Heart right ventricle (tissue), 16 donors: ENCODE measurements at regions not wholly inside any gene's neighbourhood (a gene's known extent, or its start where the extent isn't known, plus 50 kb on each side); places are given as distances from the start of the nearest gene placed in this dataset.

Experiments
- ATAC-seq, 8 donors: fragments of 200-7000 bp; cut with Tn5 transposase; one replicate each; pipeline ENCODE4 v1.9.1; 2020; ENCODE audit warnings: mild to moderate bottlenecking in 8 of 8, moderate library complexity in 8 of 8, moderate number of reproducible peaks in 1 of 8
- DNase-seq, 2 donors: peaks; one replicate each; pipeline ENCODE4 v3.0.0-alpha.2; 2020
- H3K27ac ChIP-seq, 10 donors: fragments of 200-600 bp; sonication (generic) in 2 of 10; one replicate each; pipeline versions ENCODE4 v1.5.0 to v1.8.0; 2020 to 2022; ENCODE audit warnings: mild to moderate bottlenecking in 3 of 10
- H3K27me3 ChIP-seq, 7 donors: fragments of 200-600 bp; one replicate each; pipeline ENCODE4 v1.8.0; 2021 to 2022; ENCODE audit warnings: mild to moderate bottlenecking in 2 of 7
- H3K36me3 ChIP-seq, 9 donors: fragments of 200-600 bp; sonication (generic) in 1 of 9; one replicate each; pipeline versions ENCODE4 v1.5.0 to v1.8.0; 2020 to 2022; ENCODE audit warnings: mild to moderate bottlenecking in 2 of 9
- H3K4me1 ChIP-seq, 9 donors: fragments of 200-600 bp; sonication (generic) in 1 of 9; one replicate each; pipeline versions ENCODE4 v1.5.0 to v1.8.0; 2020 to 2022; ENCODE audit warnings: mild to moderate bottlenecking in 4 of 9
- H3K4me3 ChIP-seq, 10 donors: fragments of 200-600 bp; sonication (generic) in 2 of 10; one replicate each; pipeline versions ENCODE4 v1.5.0 to v1.8.0; 2020 to 2022; ENCODE audit warnings: mild to moderate bottlenecking in 7 of 10, moderate library complexity in 2 of 10
- H3K9me3 ChIP-seq, 11 donors: fragments of 200-600 bp in 10 of 11; sonication (generic) in 2 of 11; one replicate each; pipeline versions ENCODE4 v1.5.0 to v1.8.0; 2013 to 2022; ENCODE audit warnings: mild to moderate bottlenecking in 2 of 11, control low read depth in 1 of 11, moderate library complexity in 1 of 11
- CTCF ChIP-seq, 9 donors: fragments of 200-600 bp; sonication (generic) in 2 of 9; IDR thresholded peaks; one replicate each; pipeline versions ENCODE4 v1.5.0 to v1.8.0; 2021 to 2022; ENCODE audit warnings: antibody characterized with exemption in 9 of 9, mild to moderate bottlenecking in 5 of 9, moderate library complexity in 1 of 9
- WGBS, 2 donors: extraction: QIAGEN DNeasy Blood & Tissue Kit; methylation state at CpG; one replicate each; pipeline ENCODE4 v1.1.7; 2013; ENCODE audit warnings: inconsistent platforms in 1 of 2; 5-methylcytosine and 5-hydroxymethylcytosine counted together
- intact Hi-C, 10 donors: fragments of 100-400 bp; cut with DNase I; formaldehyde crosslinking; loops; one replicate each; pipeline versions ENCODE4 v1.11.1 to v1.14.2; 2022
- donor health status: Arrhythmogenic right ventricular cardiomyopathy.
- donor health status: ischemic (EF 13 %, LVEDD 7.1; RV severe dilation, severe dysfunction).
- donor health status: healthy with polysubstance abuse.
- donor health status: DM: no; HTN: yes; CAD: no.
- donor health status: DM: no; HTN: no; CAD: no.
- donor health status: ischemic (EF 25% LVEDD 6.9; RV normal size, moderate dysfunction).
- donor health status: ischemic (EF 25% LVEDD 5.7; RV mildly dilated, moderate dysfunction).
- donor health status: healthy.
- donor health status: DM: yes; HTN: yes; CAD: no.
- donor health status: Ischemic cardiomyopathy.
- donor health status: ischemic (EF 35%, LVEDD 5.7; RV mildly dilated, moderate dysfunction).
- donor health status: nonischemic (EF 11% LVEDD 7.7; RV severe dilation, severe dysfunction).
- donor health status: DM: yes; HTN: yes; CAD: no.
- donor health status: PGD.
- donor health status: ischemic (EF 29% LVEDD 5.4; RV normal size, mild dysfunction).
- donor health status: nonischemic (EF 23%, LVEDD 6.1; RV moderate dilation, normal function).

GRCh38 chr6:51550243-51550642 lies 537.2 kb downstream of the PKHD1 start:
- WGBS, 2 donors, result 69 to 76% methylated on average over 1 of the region's 1 CpG
- Histone ChIP-seq H3K27me3 (peaks cover 0 to 8% (median 0%) of the 10 kb centered on the region in 7 donors), H3K4me3 (no peak overlapping the region), H3K4me1 (no peaks in the 10 kb centered on the region), H3K9me3 (no peaks in the 10 kb centered on the region), H3K36me3 (no peaks in the 10 kb centered on the region), H3K27ac (no peak overlapping the region)
- TF ChIP-seq CTCF (IDR thresholded peaks at IDR 0.05), result no peak
- no peak for DNase-seq
- ATAC-seq, result no peak
- intact Hi-C loops, result no loop called here

GRCh38 chr6:51552435-51552834 lies 535.0 kb downstream of the PKHD1 start:
- Histone ChIP-seq H3K9me3 (no peaks in the 10 kb centered on the region), H3K27ac (no peak overlapping the region), H3K4me1 (no peaks in the 10 kb centered on the region), H3K27me3 (peaks cover 0 to 11% (median 0%) of the 10 kb centered on the region in 7 donors), H3K4me3 (peak overlapping the region in 1 of 10 donors; percentile 11), H3K36me3 (no peaks in the 10 kb centered on the region)
- WGBS, 2 donors, result 49 to 65% methylated on average over 3 of the region's 3 CpGs
- no peak for ATAC-seq
- intact Hi-C loops, result no loop called here
- DNase-seq, result no peak
- TF ChIP-seq CTCF (IDR thresholded peaks at IDR 0.05), result no peak

- intact Hi-C loops, result no loop called here
- H3K27ac ChIP-seq, result no peak overlapping the region
- H3K4me3 ChIP-seq, result peak overlapping the region in 3 of 10 donors; percentile 11 to 21 (median 17)
- ATAC-seq (peak in 5 of 8 donors; percentile 35 to 59 (median 42)), DNase-seq (no peak)
- TF ChIP-seq CTCF (IDR thresholded peaks at IDR 0.05), result no peak
- 58 to 66% methylated on average over 19 of the region's 19 CpGs for WGBS, 2 donors
- H3K9me3 ChIP-seq, result no peaks in the 10 kb centered on the region
- H3K4me1 ChIP-seq, result no peaks in the 10 kb centered on the region
- no peaks in the 10 kb centered on the region for H3K36me3 ChIP-seq
- H3K27me3 ChIP-seq, result peaks cover 0 to 11% (median 0%) of the 10 kb centered on the region in 7 donors
Observed at GRCh38 chr6:51553246-51554015, 534.0 kb downstream of the PKHD1 start.

GRCh38 chr6:51554029-51554428 lies 533.4 kb downstream of the PKHD1 start:
- intact Hi-C loops, result no loop called here
- 72 to 77% methylated on average over 3 of the region's 3 CpGs for WGBS, 2 donors
- H3K36me3 ChIP-seq, result no peaks in the 10 kb centered on the region
- no peak overlapping the region for H3K27ac ChIP-seq
- peaks cover 0 to 11% (median 0%) of the 10 kb centered on the region in 7 donors for H3K27me3 ChIP-seq
- ATAC-seq (no peak), DNase-seq (no peak)
- no peaks in the 10 kb centered on the region for H3K4me1 ChIP-seq
- H3K4me3 ChIP-seq, result no peak overlapping the region
- no peaks in the 10 kb centered on the region for H3K9me3 ChIP-seq
- no peak for TF ChIP-seq CTCF (IDR thresholded peaks at IDR 0.05)
